ENCODE measurements at regions not wholly inside any gene's neighbourhood (a gene's known extent, or its start where the extent isn't known, plus 50 kb on each side); places are given as distances from the start of the nearest gene placed in this dataset.
A peak's percentile ranks its signal among the peaks of the same experiment; 100 is the strongest.

- TF ChIP-seq, protein P1, sequence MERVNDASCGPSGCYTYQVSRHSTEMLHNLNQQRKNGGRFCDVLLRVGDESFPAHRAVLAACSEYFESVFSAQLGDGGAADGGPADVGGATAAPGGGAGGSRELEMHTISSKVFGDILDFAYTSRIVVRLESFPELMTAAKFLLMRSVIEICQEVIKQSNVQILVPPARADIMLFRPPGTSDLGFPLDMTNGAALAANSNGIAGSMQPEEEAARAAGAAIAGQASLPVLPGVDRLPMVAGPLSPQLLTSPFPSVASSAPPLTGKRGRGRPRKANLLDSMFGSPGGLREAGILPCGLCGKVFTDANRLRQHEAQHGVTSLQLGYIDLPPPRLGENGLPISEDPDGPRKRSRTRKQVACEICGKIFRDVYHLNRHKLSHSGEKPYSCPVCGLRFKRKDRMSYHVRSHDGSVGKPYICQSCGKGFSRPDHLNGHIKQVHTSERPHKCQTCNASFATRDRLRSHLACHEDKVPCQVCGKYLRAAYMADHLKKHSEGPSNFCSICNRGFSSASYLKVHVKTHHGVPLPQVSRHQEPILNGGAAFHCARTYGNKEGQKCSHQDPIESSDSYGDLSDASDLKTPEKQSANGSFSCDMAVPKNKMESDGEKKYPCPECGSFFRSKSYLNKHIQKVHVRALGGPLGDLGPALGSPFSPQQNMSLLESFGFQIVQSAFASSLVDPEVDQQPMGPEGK (CRISPR knock-in tag; IDR thresholded peaks at IDR 0.05; ENCODE audit: borderline replicate concordance) = no peak
- TF ChIP-seq ARNTL (CRISPR knock-in tag; IDR thresholded peaks at IDR 0.05; ENCODE audit: borderline replicate concordance, low read depth) = no peak
- no peak for TF ChIP-seq ISL1 (CRISPR knock-in tag; IDR thresholded peaks at IDR 0.05)
- no peak for ATAC-seq
Observed at GRCh38 chr20:10897336-10897735, 223.5 kb upstream of the JAG1 start.

- no peak for TF ChIP-seq BACH2 (CRISPR knock-in tag; IDR thresholded peaks at IDR 0.05; ENCODE audit: borderline replicate concordance)
- no peak for TF ChIP-seq ZFP3 (CRISPR knock-in tag; IDR thresholded peaks at IDR 0.05)
- TF ChIP-seq PPARA (CRISPR knock-in tag; IDR thresholded peaks at IDR 0.05; ENCODE audit: borderline replicate concordance) = no peak
- TF ChIP-seq ISL1 (CRISPR knock-in tag; IDR thresholded peaks at IDR 0.05) = no peak
- no peak for ATAC-seq
Observed at GRCh38 chr20:10898552-10898951, 224.8 kb upstream of the JAG1 start.

- no peak for TF ChIP-seq ZNF8 (CRISPR knock-in tag; IDR thresholded peaks at IDR 0.05)
- TF ChIP-seq ZNF565 (CRISPR knock-in tag; conservative IDR thresholded peaks at IDR 0.05; ENCODE audit: low read depth) = no peak
- TF ChIP-seq CSDC2 (CRISPR knock-in tag; IDR thresholded peaks at IDR 0.05) = no peak
- no peak for TF ChIP-seq BACH2 (CRISPR knock-in tag; IDR thresholded peaks at IDR 0.05; ENCODE audit: borderline replicate concordance)
- TF ChIP-seq TCF4 (CRISPR knock-in tag; IDR thresholded peaks at IDR 0.05; ENCODE audit: borderline replicate concordance) = no peak
- TF ChIP-seq ZNF70 (CRISPR knock-in tag; IDR thresholded peaks at IDR 0.05) = no peak
- no peak for TF ChIP-seq ZFP3 (CRISPR knock-in tag; IDR thresholded peaks at IDR 0.05)
- no peak for TF ChIP-seq SNAI2 (CRISPR knock-in tag; IDR thresholded peaks at IDR 0.05)
- TF ChIP-seq OSR1 (CRISPR knock-in tag; IDR thresholded peaks at IDR 0.05) = no peak
- TF ChIP-seq, protein P2, sequence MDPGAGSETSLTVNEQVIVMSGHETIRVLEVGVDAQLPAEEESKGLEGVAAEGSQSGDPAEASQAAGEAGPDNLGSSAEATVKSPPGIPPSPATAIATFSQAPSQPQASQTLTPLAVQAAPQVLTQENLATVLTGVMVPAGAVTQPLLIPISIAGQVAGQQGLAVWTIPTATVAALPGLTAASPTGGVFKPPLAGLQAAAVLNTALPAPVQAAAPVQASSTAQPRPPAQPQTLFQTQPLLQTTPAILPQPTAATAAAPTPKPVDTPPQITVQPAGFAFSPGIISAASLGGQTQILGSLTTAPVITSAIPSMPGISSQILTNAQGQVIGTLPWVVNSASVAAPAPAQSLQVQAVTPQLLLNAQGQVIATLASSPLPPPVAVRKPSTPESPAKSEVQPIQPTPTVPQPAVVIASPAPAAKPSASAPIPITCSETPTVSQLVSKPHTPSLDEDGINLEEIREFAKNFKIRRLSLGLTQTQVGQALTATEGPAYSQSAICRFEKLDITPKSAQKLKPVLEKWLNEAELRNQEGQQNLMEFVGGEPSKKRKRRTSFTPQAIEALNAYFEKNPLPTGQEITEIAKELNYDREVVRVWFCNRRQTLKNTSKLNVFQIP (CRISPR knock-in tag; IDR thresholded peaks at IDR 0.05; ENCODE audit: borderline replicate concordance, low read depth) = no peak
- peak; percentile 65 for ATAC-seq
Observed at GRCh38 chr20:10902174-10902573, 228.4 kb upstream of the JAG1 start.

- ATAC-seq = peak; percentile 69
- TF ChIP-seq ISL1 (CRISPR knock-in tag; IDR thresholded peaks at IDR 0.05) = peak; percentile 57
- TF ChIP-seq CREB5 (CRISPR knock-in tag; IDR thresholded peaks at IDR 0.05; ENCODE audit: low read depth) = no peak
- TF ChIP-seq ESRRG (CRISPR knock-in tag; IDR thresholded peaks at IDR 0.05) = no peak
Observed at GRCh38 chr20:10902576-10903282, 228.9 kb upstream of the JAG1 start.

GRCh38 chr20:10906834-10907233 lies 233.0 kb upstream of the JAG1 start:
- peak; percentile 58 for ATAC-seq
- TF ChIP-seq TOX (CRISPR knock-in tag; IDR thresholded peaks at IDR 0.05; ENCODE audit: borderline replicate concordance) (no peak), ZFP30 (CRISPR knock-in tag; IDR thresholded peaks at IDR 0.05) (no peak), ESRRG (CRISPR knock-in tag; IDR thresholded peaks at IDR 0.05) (no peak), GLIS3 (CRISPR knock-in tag; IDR thresholded peaks at IDR 0.05) (no peak), ZC3H10 (CRISPR knock-in tag; IDR thresholded peaks at IDR 0.05) (no peak), CSRNP3 (CRISPR knock-in tag; IDR thresholded peaks at IDR 0.05) (no peak), ZFP3 (CRISPR knock-in tag; IDR thresholded peaks at IDR 0.05) (no peak), ARNTL (CRISPR knock-in tag; IDR thresholded peaks at IDR 0.05; ENCODE audit: borderline replicate concordance, low read depth) (no peak), ZNF8 (CRISPR knock-in tag; IDR thresholded peaks at IDR 0.05) (no peak), CSDC2 (CRISPR knock-in tag; IDR thresholded peaks at IDR 0.05) (no peak), ISL1 (CRISPR knock-in tag; IDR thresholded peaks at IDR 0.05) (no peak), PPARA (CRISPR knock-in tag; IDR thresholded peaks at IDR 0.05; ENCODE audit: borderline replicate concordance) (no peak), OSR1 (CRISPR knock-in tag; IDR thresholded peaks at IDR 0.05) (no peak), CREB5 (CRISPR knock-in tag; IDR thresholded peaks at IDR 0.05; ENCODE audit: low read depth) (no peak)
- TF ChIP-seq, protein P3, sequence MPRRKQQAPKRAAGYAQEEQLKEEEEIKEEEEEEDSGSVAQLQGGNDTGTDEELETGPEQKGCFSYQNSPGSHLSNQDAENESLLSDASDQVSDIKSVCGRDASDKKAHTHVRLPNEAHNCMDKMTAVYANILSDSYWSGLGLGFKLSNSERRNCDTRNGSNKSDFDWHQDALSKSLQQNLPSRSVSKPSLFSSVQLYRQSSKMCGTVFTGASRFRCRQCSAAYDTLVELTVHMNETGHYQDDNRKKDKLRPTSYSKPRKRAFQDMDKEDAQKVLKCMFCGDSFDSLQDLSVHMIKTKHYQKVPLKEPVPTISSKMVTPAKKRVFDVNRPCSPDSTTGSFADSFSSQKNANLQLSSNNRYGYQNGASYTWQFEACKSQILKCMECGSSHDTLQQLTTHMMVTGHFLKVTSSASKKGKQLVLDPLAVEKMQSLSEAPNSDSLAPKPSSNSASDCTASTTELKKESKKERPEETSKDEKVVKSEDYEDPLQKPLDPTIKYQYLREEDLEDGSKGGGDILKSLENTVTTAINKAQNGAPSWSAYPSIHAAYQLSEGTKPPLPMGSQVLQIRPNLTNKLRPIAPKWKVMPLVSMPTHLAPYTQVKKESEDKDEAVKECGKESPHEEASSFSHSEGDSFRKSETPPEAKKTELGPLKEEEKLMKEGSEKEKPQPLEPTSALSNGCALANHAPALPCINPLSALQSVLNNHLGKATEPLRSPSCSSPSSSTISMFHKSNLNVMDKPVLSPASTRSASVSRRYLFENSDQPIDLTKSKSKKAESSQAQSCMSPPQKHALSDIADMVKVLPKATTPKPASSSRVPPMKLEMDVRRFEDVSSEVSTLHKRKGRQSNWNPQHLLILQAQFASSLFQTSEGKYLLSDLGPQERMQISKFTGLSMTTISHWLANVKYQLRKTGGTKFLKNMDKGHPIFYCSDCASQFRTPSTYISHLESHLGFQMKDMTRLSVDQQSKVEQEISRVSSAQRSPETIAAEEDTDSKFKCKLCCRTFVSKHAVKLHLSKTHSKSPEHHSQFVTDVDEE (CRISPR knock-in tag; IDR thresholded peaks at IDR 0.05) = no peak
